D721Med (cell line): ENCODE measurements at regions not wholly inside any gene's neighbourhood (a gene's known extent, or its start where the extent isn't known, plus 50 kb on each side); places are given as distances from the start of the nearest gene placed in this dataset.

Source experiments
- DNase-seq: peaks from one replicate; pipeline ENCODE4 v3.0.0; 2011; ENCODE audit warnings: low spot score; ENCODE audit not compliant: insufficient read length
- FAIRE-seq: peaks from 2 replicates; lab custom pipeline; 2011; peaks lifted over from hg19 to GRCh38; lab: Jason Lieb, UNC
- TF ChIP-seq, protein P1 (sequence below): IDR thresholded peaks from 2 replicates; pipeline ENCODE4 v1.5.1; 2012; ENCODE audit warnings: mild to moderate bottlenecking, control low read depth; ENCODE audit not compliant: insufficient read depth; ENCODE audit errors: missing control alignments

DNA sequence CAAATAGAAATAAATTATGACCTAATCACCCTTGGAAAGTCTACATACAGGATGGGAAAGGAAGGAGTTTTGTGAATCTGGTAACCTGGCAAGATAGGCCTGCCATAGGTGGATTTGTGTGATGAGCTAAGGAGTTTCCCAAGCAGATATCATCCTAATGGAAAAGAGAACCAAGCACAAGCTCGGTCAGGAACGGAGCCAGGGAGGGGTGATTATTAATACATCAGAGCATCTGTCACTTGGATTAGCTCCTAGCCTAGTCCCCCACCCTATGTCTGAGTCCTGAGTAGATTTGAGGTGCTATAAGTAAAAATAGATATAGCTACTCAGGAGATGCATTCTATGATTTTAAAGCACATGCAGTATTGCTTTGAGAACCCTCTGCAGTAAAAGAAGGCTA is 57.3 kb upstream of the SMARCA2 start:
- FAIRE-seq = no peak
- no peak for DNase-seq
- TF ChIP-seq, protein P1, sequence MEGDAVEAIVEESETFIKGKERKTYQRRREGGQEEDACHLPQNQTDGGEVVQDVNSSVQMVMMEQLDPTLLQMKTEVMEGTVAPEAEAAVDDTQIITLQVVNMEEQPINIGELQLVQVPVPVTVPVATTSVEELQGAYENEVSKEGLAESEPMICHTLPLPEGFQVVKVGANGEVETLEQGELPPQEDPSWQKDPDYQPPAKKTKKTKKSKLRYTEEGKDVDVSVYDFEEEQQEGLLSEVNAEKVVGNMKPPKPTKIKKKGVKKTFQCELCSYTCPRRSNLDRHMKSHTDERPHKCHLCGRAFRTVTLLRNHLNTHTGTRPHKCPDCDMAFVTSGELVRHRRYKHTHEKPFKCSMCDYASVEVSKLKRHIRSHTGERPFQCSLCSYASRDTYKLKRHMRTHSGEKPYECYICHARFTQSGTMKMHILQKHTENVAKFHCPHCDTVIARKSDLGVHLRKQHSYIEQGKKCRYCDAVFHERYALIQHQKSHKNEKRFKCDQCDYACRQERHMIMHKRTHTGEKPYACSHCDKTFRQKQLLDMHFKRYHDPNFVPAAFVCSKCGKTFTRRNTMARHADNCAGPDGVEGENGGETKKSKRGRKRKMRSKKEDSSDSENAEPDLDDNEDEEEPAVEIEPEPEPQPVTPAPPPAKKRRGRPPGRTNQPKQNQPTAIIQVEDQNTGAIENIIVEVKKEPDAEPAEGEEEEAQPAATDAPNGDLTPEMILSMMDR = no peak

- TF ChIP-seq, protein P1 = no peak
- DNase-seq = no peak
- no peak for FAIRE-seq
Measured at GRCh38 chr9:1959371-1959770, 55.8 kb upstream of the SMARCA2 start.

DNA sequence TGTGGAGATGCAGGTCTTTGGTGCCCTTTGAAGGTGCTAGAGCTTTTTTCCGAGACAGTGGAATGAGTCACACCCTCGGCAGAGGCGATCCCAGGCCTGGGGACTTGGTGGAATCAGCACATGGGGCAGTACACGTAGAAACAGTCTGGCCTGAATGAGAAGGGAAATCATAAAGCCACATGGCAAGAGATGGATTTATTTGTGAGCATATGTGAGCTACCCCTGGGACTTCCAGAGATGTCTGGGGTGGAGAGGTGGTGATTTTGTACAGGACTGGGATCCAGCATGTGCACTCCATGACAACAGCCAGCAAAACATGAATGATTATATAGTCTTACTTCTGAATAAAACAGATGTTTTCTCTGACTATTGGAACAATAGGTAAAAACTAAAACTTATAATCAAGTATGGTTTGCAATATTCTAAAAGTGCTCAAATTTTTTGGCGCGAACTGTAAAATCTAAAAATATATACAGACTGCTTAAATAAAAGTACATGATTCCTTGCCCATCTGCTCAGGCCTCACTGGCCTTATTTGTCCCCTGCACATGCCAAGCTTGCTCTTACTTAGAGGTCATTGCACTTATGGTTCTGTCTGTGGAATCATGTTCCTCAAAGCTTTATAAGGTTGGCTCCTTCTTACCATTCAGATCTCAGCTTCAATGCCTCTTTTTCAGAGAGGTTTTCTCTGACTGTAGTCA is 54.7 kb upstream of the SMARCA2 start:
- DNase-seq = no peak
- FAIRE-seq = no peak
- TF ChIP-seq, protein P1 = no peak

GRCh38 chr9:1962122-1962521 is 53.0 kb upstream of the SMARCA2 start:
- TF ChIP-seq, protein P1 = no peak
- DNase-seq (no peak), FAIRE-seq (no peak)

DNA sequence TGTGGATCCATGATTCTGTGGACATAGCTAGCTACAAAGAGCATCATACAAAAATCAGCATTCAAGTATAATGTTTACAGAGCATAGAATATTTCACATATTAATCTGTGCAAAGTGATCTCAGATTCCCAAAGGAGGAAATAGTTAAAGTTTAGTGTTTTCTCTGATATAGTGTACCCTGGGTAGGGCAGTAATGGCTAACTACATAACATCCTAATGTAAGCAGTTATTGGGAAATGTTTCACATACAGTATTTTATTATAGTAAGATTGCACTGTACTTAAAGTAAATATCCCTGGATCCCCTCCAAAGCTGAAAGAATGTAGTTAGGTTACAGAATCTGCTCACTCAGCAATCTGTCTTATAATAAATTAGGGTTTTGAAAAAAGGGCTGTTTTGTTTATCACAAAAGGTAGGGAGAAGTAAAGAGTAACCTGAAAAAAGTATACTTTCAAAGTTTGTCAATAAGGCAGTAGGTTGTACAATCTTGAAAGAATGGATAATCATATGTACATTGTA is 52.5 kb upstream of the SMARCA2 start:
- FAIRE-seq (no peak), DNase-seq (no peak)
- TF ChIP-seq, protein P1 = no peak

- DNase-seq (no peak), FAIRE-seq (no peak)
- TF ChIP-seq, protein P1 = no peak
Measured at GRCh38 chr9:1964093-1964492, 51.1 kb upstream of the SMARCA2 start.
